ENCODE measurements at regions not wholly inside any gene's neighbourhood (a gene's known extent, or its start where the extent isn't known, plus 50 kb on each side); places are given as distances from the start of the nearest gene placed in this dataset.

- Mint-ChIP-seq H3K4me1 (peaks cover 3% of the 10 kb centered on the region; the same call in 1 of the 2 replicates), H3K36me3 (no peaks in the 10 kb centered on the region; the same call in 1 of the 2 replicates), H3K9me3 (no peaks in the 10 kb centered on the region), H3K27me3 (ENCODE audit: low read depth) (no peaks in the 10 kb centered on the region), H3K27ac (no peak overlapping the region), H3K4me3 (no peak overlapping the region)
- ChIA-PET POLR2A (no interaction called here), CTCF (no interaction called here)
- no peak for ATAC-seq
- no peak for DNase-seq (ENCODE audit: low spot score)
- TF ChIP-seq MXD4 (CRISPR knock-in tag; IDR thresholded peaks at IDR 0.05; ENCODE audit: borderline replicate concordance) = no peak
- TF ChIP-seq ZNF219 (CRISPR knock-in tag; IDR thresholded peaks at IDR 0.05; ENCODE audit: borderline replicate concordance) = no peak
- TF ChIP-seq ZMAT4 (CRISPR knock-in tag; IDR thresholded peaks at IDR 0.05) = no peak
- TF ChIP-seq ATF2 (CRISPR knock-in tag; IDR thresholded peaks at IDR 0.05; ENCODE audit: borderline replicate concordance, low read depth) = no peak
- TF ChIP-seq KAT7 (CRISPR knock-in tag; IDR thresholded peaks at IDR 0.05; ENCODE audit: borderline replicate concordance) = no peak
- TF ChIP-seq ETV6 (CRISPR knock-in tag; IDR thresholded peaks at IDR 0.05) = no peak
- TF ChIP-seq ZNF263 (CRISPR knock-in tag; IDR thresholded peaks at IDR 0.05; ENCODE audit: low read depth) = no peak
- TF ChIP-seq EMX1 (CRISPR knock-in tag; IDR thresholded peaks at IDR 0.05) = no peak
- TF ChIP-seq ZBTB21 (CRISPR knock-in tag; IDR thresholded peaks at IDR 0.05; ENCODE audit: borderline replicate concordance) = no peak
- TF ChIP-seq NFE2L1 (CRISPR knock-in tag; IDR thresholded peaks at IDR 0.05) = no peak
- TF ChIP-seq HMGA2 (CRISPR knock-in tag; IDR thresholded peaks at IDR 0.05) = no peak
- no peak for TF ChIP-seq ZNF138 (CRISPR knock-in tag; conservative IDR thresholded peaks at IDR 0.05)
- TF ChIP-seq GABPB1 (CRISPR knock-in tag; IDR thresholded peaks at IDR 0.05) = no peak
- no peak for TF ChIP-seq E2F5 (CRISPR knock-in tag; IDR thresholded peaks at IDR 0.05)
- TF ChIP-seq JUN (CRISPR knock-in tag; IDR thresholded peaks at IDR 0.05) = no peak
- no peak for TF ChIP-seq RORB (CRISPR knock-in tag; IDR thresholded peaks at IDR 0.05)
- TF ChIP-seq, protein P1, sequence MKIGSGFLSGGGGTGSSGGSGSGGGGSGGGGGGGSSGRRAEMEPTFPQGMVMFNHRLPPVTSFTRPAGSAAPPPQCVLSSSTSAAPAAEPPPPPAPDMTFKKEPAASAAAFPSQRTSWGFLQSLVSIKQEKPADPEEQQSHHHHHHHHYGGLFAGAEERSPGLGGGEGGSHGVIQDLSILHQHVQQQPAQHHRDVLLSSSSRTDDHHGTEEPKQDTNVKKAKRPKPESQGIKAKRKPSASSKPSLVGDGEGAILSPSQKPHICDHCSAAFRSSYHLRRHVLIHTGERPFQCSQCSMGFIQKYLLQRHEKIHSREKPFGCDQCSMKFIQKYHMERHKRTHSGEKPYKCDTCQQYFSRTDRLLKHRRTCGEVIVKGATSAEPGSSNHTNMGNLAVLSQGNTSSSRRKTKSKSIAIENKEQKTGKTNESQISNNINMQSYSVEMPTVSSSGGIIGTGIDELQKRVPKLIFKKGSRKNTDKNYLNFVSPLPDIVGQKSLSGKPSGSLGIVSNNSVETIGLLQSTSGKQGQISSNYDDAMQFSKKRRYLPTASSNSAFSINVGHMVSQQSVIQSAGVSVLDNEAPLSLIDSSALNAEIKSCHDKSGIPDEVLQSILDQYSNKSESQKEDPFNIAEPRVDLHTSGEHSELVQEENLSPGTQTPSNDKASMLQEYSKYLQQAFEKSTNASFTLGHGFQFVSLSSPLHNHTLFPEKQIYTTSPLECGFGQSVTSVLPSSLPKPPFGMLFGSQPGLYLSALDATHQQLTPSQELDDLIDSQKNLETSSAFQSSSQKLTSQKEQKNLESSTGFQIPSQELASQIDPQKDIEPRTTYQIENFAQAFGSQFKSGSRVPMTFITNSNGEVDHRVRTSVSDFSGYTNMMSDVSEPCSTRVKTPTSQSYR (CRISPR knock-in tag; IDR thresholded peaks at IDR 0.05) = no peak
- no peak for TF ChIP-seq CREB1 (CRISPR knock-in tag; IDR thresholded peaks at IDR 0.05)
These were observed 692.4 kb downstream of the FAT4 start for GRCh38 chr4:126007142-126007541.

GRCh38 chr4:126012691-126013290, 698.0 kb downstream of the FAT4 start:
- H3K27me3 Mint-ChIP-seq (ENCODE audit: low read depth) = no peaks in the 10 kb centered on the region
- ChIA-PET POLR2A (no interaction called here), CTCF (no interaction called here)
- H3K36me3 Mint-ChIP-seq = no peaks in the 10 kb centered on the region; the same call in 1 of the 2 replicates
- H3K27ac Mint-ChIP-seq = no peak overlapping the region
- TF ChIP-seq, protein P2, sequence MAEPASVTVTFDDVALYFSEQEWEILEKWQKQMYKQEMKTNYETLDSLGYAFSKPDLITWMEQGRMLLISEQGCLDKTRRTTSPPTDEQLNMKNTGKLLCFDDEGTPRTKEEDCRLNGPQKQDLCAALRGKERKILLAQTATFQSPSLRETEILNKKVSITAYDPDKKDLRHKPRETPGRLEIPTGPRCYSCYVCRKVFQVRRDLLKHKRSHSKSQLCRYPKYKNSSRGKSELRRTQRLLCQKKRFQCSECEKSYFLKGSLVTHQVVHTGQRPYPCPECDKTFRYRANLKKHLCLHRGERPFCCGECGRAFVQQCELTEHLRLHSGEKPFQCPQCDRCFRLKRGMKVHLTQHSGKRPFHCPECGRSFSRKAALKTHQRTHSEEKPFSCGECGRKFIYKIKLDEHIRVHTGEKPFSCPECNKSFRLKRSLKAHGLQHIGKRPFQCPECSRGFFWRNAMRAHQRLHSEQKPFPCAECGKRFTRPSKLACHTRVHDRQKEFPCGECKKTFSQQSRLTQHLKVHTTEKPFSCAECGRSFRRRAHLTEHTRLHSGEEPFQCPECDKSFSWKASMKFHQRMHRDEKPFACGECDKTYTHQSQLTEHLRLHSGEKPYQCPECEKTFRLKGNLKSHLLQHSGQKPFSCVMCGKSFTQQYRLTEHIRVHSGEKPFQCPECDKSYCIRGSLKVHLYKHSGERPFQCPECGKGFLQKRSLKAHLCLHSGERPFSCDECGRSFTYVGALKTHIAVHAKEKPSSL (CRISPR knock-in tag; conservative IDR thresholded peaks at IDR 0.05) = no peak
- no peak for TF ChIP-seq ZNF121 (CRISPR knock-in tag; IDR thresholded peaks at IDR 0.05)
- no peak for DNase-seq (ENCODE audit: low spot score)
- no peak overlapping the region for H3K4me3 Mint-ChIP-seq
- ATAC-seq = no peak
- no peaks in the 10 kb centered on the region for H3K4me1 Mint-ChIP-seq
- no peaks in the 10 kb centered on the region for H3K9me3 Mint-ChIP-seq
